AG10803 (cell line): ENCODE measurements at regions not wholly inside any gene's neighbourhood (a gene's known extent, or its start where the extent isn't known, plus 50 kb on each side); places are given as distances from the start of the nearest gene placed in this dataset.
"Not testable (repeated sequence)": the region's sequence is repeated elsewhere in the genome, so short reads cannot be mapped to it uniquely, and the experiment has no call there.

Source experiments
- DNase-seq: peaks from one replicate; pipeline ENCODE4 v3.0.0; 2010; ENCODE audit warnings: low read depth
- H3K4me3 ChIP-seq: 2 replicates; pipeline ENCODE4 v1.5.1; 2011; ENCODE audit warnings: mild to moderate bottlenecking, low read length, control low read depth
- CTCF ChIP-seq: conservative IDR thresholded peaks from 2 replicates; pipeline ENCODE4 v1.5.1; 2011; ENCODE audit warnings: mild to moderate bottlenecking, low read length, control low read depth, inconsistent platforms

GRCh38 chr12:46483572-46484395, 111.2 kb upstream of the SLC38A2 start:
- TF ChIP-seq CTCF = no peak
- DNase-seq = peak; percentile 64
- H3K4me3 ChIP-seq = no peak overlapping the region

- peak; percentile 37 for DNase-seq
- TF ChIP-seq CTCF = no peak
- H3K4me3 ChIP-seq = no peak overlapping the region
Measured at GRCh38 chr12:46480724-46481123, 108.2 kb upstream of the SLC38A2 start.

- H3K4me3 ChIP-seq = no peak overlapping the region
- TF ChIP-seq CTCF = no peak
- no peak for DNase-seq
Measured at GRCh38 chr12:46480316-46480715, 107.7 kb upstream of the SLC38A2 start.

- no peak for TF ChIP-seq CTCF
- no peak for DNase-seq
- H3K4me3 ChIP-seq = no peak overlapping the region
Measured at GRCh38 chr12:46478123-46478522, 105.5 kb upstream of the SLC38A2 start.

- no peak overlapping the region for H3K4me3 ChIP-seq
- no peak for TF ChIP-seq CTCF
- DNase-seq = no peak
Measured at GRCh38 chr12:46477541-46477940, 105.0 kb upstream of the SLC38A2 start.

- no peak overlapping the region for H3K4me3 ChIP-seq
- no peak for DNase-seq
- TF ChIP-seq CTCF = no peak
Measured at GRCh38 chr12:46475972-46476645, 103.5 kb upstream of the SLC38A2 start.

GRCh38 chr12:46474385-46474784, 101.8 kb upstream of the SLC38A2 start:
- not testable (repeated sequence) for H3K4me3 ChIP-seq, DNase-seq
